ENCODE measurements at regions not wholly inside any gene's neighbourhood (a gene's known extent, or its start where the extent isn't known, plus 50 kb on each side); places are given as distances from the start of the nearest gene placed in this dataset.
"Not testable (repeated sequence)": the region's sequence is repeated elsewhere in the genome, so short reads cannot be mapped to it uniquely, and the experiment has no call there.

- no peaks in the 10 kb centered on the region for H3K4me1 ChIP-seq (ENCODE audit: control insufficient read depth, insufficient read depth, low read length)
- H3K9ac ChIP-seq (ENCODE audit: low read length) = no peak overlapping the region
- H3K27ac ChIP-seq (ENCODE audit: low read depth, low read length) = no peak overlapping the region
- no peaks in the 10 kb centered on the region for H3K36me3 ChIP-seq (ENCODE audit: control insufficient read depth, insufficient read depth, low read length)
- H3K4me3 ChIP-seq (ENCODE audit: low read length) = no peak overlapping the region
- H3K27me3 ChIP-seq (ENCODE audit: control insufficient read depth, insufficient read depth, low read length) = no peaks in the 10 kb centered on the region
These were observed 461.3 kb upstream of the FANCL start for GRCh38 chr2:58702302-58702885.

GRCh38 chr2:58701688-58702301 lies 460.7 kb upstream of the FANCL start:
- H3K36me3 ChIP-seq (ENCODE audit: control insufficient read depth, insufficient read depth, low read length) = no peaks in the 10 kb centered on the region
- no peak overlapping the region for H3K27ac ChIP-seq (ENCODE audit: low read depth, low read length)
- H3K27me3 ChIP-seq (ENCODE audit: control insufficient read depth, insufficient read depth, low read length) = no peaks in the 10 kb centered on the region
- H3K4me3 ChIP-seq (ENCODE audit: low read length) = no peak overlapping the region
- H3K4me1 ChIP-seq (ENCODE audit: control insufficient read depth, insufficient read depth, low read length) = no peaks in the 10 kb centered on the region
- H3K9ac ChIP-seq (ENCODE audit: low read length) = no peak overlapping the region

DNA sequence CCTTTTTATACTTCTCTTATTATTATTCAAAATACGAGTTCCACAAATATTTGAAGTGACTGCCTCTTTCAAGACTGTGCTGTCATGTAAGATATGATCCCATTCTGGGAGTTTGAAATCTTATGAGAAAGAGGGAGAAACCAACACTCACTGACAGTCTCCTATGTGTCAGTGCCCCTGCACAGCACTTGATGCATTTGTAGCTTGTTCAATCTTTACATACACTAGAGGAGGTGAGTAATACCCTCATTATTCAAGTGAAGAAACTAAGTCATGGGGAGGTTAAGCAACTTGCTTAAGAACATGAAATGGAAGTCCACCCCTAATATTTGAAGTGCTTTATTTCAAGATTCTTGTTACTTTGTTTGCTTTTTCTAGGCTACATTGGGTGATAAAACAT lies 459.5 kb upstream of the FANCL start:
- Histone ChIP-seq H3K27me3 (ENCODE audit: control insufficient read depth, insufficient read depth, low read length) (no peaks in the 10 kb centered on the region), H3K9ac (ENCODE audit: low read length) (no peak overlapping the region), H3K4me1 (ENCODE audit: control insufficient read depth, insufficient read depth, low read length) (no peaks in the 10 kb centered on the region), H3K36me3 (ENCODE audit: control insufficient read depth, insufficient read depth, low read length) (no peaks in the 10 kb centered on the region), H3K27ac (ENCODE audit: low read depth, low read length) (no peak overlapping the region), H3K4me3 (ENCODE audit: low read length) (no peak overlapping the region)

DNA sequence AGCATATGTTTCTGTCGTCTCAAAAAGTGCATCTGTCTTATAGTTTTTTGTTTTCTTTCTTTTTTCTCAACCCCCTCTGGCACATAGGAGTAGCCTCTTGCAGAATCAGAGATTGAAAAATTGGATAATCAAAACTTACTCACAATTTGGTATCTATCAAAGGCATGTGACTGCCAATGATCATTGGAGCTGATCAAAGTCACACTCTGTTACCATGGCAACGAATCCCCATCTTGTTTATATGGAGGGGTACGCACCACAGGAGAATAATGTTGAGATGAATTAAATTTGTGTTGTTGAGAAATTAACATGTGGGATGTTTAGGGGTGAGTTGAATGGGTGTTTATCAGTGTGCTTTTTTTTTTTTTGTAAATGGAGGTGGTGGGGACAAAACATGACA lies 458.3 kb upstream of the FANCL start:
- no peak overlapping the region for H3K4me3 ChIP-seq (ENCODE audit: low read length)

GRCh38 chr2:58698620-58699019 lies 457.5 kb upstream of the FANCL start:
- H3K4me3 ChIP-seq (ENCODE audit: low read length) = no peak overlapping the region
- H3K36me3 ChIP-seq (ENCODE audit: control insufficient read depth, insufficient read depth, low read length) = no peaks in the 10 kb centered on the region
- no peak overlapping the region for H3K27ac ChIP-seq (ENCODE audit: low read depth, low read length)
- H3K27me3 ChIP-seq (ENCODE audit: control insufficient read depth, insufficient read depth, low read length) = no peaks in the 10 kb centered on the region
- no peaks in the 10 kb centered on the region for H3K4me1 ChIP-seq (ENCODE audit: control insufficient read depth, insufficient read depth, low read length)
- no peak overlapping the region for H3K9ac ChIP-seq (ENCODE audit: low read length)

More for the DNA sequence above, 458.3 kb upstream of the FANCL start:
- Histone ChIP-seq H3K27ac (ENCODE audit: low read depth, low read length) (no peak overlapping the region), H3K4me1 (ENCODE audit: control insufficient read depth, insufficient read depth, low read length) (no peaks in the 10 kb centered on the region), H3K27me3 (ENCODE audit: control insufficient read depth, insufficient read depth, low read length) (no peaks in the 10 kb centered on the region), H3K36me3 (ENCODE audit: control insufficient read depth, insufficient read depth, low read length) (no peaks in the 10 kb centered on the region), H3K9ac (ENCODE audit: low read length) (no peak overlapping the region)

DNA sequence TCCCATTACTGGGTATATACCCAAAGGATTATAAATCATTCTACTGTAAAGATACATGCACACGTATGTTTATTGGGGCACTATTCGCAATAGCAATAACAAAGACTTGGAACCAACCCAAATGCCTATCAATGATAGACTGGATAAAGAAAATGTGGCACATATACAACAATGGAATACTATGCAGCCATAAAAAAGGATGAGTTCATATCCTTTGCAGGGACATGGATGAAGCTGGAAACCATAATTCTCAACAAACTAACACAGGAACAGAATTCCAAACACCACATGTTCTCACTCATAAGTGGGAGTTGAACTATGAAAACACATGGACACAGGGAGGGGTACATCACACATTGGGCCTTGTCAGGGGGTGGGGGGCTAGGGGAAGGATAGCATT lies 453.0 kb upstream of the FANCL start:
- not testable (repeated sequence) for H3K27me3 ChIP-seq (ENCODE audit: control insufficient read depth, insufficient read depth, low read length); H3K4me3 ChIP-seq (ENCODE audit: low read length); H3K4me1 ChIP-seq (ENCODE audit: control insufficient read depth, insufficient read depth, low read length); H3K27ac ChIP-seq (ENCODE audit: low read depth, low read length); H3K9ac ChIP-seq (ENCODE audit: low read length); H3K36me3 ChIP-seq (ENCODE audit: control insufficient read depth, insufficient read depth, low read length)

DNA sequence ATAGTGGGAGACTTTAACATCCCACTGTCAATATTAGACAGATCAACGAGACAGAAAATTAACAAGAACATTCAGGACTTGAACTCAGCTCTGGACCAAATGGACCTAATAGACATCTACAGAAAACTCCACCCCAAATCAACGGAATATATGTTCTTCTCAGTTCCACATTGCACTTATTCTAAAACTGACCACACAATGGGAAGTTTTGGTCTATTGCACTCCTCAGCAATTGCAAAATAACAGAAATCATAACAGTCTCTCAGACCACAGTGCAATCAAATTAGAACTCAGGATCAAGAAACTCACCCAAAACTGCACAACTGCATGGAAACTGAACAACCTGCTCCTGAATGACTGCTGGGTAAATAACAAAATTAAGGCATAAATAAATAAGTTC lies 449.9 kb upstream of the FANCL start:
- H3K4me1 ChIP-seq (ENCODE audit: control insufficient read depth, insufficient read depth, low read length); H3K27me3 ChIP-seq (ENCODE audit: control insufficient read depth, insufficient read depth, low read length); H3K4me3 ChIP-seq (ENCODE audit: low read length); H3K36me3 ChIP-seq (ENCODE audit: control insufficient read depth, insufficient read depth, low read length); H3K27ac ChIP-seq (ENCODE audit: low read depth, low read length); H3K9ac ChIP-seq (ENCODE audit: low read length): not testable (repeated sequence)

DNA sequence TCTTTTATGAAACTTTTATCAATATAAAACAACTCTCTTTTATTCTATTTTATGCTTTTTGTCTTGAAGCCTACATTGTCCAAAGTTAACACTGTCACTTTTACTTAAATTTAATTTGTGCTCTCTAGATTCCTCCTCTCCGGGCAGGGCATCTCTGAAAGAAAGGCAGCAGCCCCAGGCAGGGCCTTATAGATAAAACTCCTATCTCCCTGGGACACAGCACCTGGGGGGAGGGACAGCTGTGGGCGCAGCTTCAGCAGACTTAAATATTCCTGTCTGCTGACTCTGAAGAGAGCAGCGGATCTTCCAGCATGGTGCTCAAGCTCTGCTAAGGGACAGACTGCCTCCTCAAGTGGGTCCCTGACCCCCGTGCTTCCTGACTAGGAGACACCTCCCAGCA lies 447.7 kb upstream of the FANCL start:
- Histone ChIP-seq H3K9ac (ENCODE audit: low read length) (no peak overlapping the region), H3K4me1 (ENCODE audit: control insufficient read depth, insufficient read depth, low read length) (no peaks in the 10 kb centered on the region), H3K36me3 (ENCODE audit: control insufficient read depth, insufficient read depth, low read length) (no peaks in the 10 kb centered on the region), H3K27ac (ENCODE audit: low read depth, low read length) (no peak overlapping the region), H3K4me3 (ENCODE audit: low read length) (no peak overlapping the region), H3K27me3 (ENCODE audit: control insufficient read depth, insufficient read depth, low read length) (no peaks in the 10 kb centered on the region)

- Histone ChIP-seq H3K27ac (ENCODE audit: low read depth, low read length) (no peak overlapping the region), H3K4me3 (ENCODE audit: low read length) (no peak overlapping the region), H3K36me3 (ENCODE audit: control insufficient read depth, insufficient read depth, low read length) (no peaks in the 10 kb centered on the region), H3K9ac (ENCODE audit: low read length) (no peak overlapping the region), H3K27me3 (ENCODE audit: control insufficient read depth, insufficient read depth, low read length) (no peaks in the 10 kb centered on the region), H3K4me1 (ENCODE audit: control insufficient read depth, insufficient read depth, low read length) (no peaks in the 10 kb centered on the region)
These were observed 445.7 kb upstream of the FANCL start for GRCh38 chr2:58686776-58687175.

- Histone ChIP-seq H3K4me3 (ENCODE audit: low read length) (no peak overlapping the region), H3K27me3 (ENCODE audit: control insufficient read depth, insufficient read depth, low read length) (no peaks in the 10 kb centered on the region), H3K27ac (ENCODE audit: low read depth, low read length) (no peak overlapping the region), H3K4me1 (ENCODE audit: control insufficient read depth, insufficient read depth, low read length) (no peaks in the 10 kb centered on the region), H3K9ac (ENCODE audit: low read length) (no peak overlapping the region), H3K36me3 (ENCODE audit: control insufficient read depth, insufficient read depth, low read length) (no peaks in the 10 kb centered on the region)
These were observed 439.7 kb upstream of the FANCL start for GRCh38 chr2:58680755-58681310.

DNA sequence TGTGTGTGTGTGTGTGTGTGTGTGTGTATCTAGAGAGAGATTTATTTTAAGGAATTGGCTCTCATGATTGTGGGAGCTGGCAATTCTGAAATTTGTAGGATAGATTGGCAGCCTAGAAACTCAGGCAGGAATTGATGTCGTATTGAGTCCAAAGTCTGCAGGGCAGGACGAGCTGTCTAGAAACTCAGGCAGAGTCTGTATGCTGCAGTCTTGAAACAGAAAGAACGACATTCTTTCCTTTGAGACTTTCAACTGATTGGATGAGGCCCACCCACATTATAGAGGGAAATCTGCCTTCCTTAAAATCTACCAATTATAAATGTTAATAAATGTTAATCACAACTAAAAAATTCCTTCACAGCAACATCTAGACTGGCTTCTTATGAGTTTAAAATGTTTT lies 436.6 kb upstream of the FANCL start:
- Histone ChIP-seq H3K4me3 (ENCODE audit: low read length) (no peak overlapping the region), H3K27ac (ENCODE audit: low read depth, low read length) (no peak overlapping the region), H3K9ac (ENCODE audit: low read length) (no peak overlapping the region), H3K4me1 (ENCODE audit: control insufficient read depth, insufficient read depth, low read length) (no peaks in the 10 kb centered on the region), H3K36me3 (ENCODE audit: control insufficient read depth, insufficient read depth, low read length) (no peaks in the 10 kb centered on the region), H3K27me3 (ENCODE audit: control insufficient read depth, insufficient read depth, low read length) (no peaks in the 10 kb centered on the region)

DNA sequence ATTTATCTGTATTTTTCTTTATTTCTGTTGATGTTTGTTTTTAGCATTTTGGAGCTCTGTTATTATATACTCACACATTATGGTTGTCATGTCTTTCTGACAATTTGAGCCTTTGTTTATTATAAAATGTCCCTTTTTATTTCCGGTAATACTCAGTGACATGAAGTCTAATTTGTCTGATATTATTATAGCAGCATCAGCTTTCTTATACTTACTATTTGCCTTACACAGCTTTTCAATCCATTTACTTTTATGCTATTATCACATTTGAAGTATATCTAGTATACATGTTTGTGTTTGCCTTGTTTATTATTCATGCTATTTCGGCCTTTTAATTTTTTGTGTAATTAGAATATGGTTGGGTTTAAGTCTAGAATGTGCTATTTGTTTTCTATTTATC lies 430.6 kb upstream of the FANCL start:
- Histone ChIP-seq H3K27me3 (ENCODE audit: control insufficient read depth, insufficient read depth, low read length) (no peaks in the 10 kb centered on the region), H3K4me3 (ENCODE audit: low read length) (no peak overlapping the region), H3K4me1 (ENCODE audit: control insufficient read depth, insufficient read depth, low read length) (no peaks in the 10 kb centered on the region), H3K27ac (ENCODE audit: low read depth, low read length) (no peak overlapping the region), H3K36me3 (ENCODE audit: control insufficient read depth, insufficient read depth, low read length) (no peaks in the 10 kb centered on the region), H3K9ac (ENCODE audit: low read length) (no peak overlapping the region)

GRCh38 chr2:58669998-58670397 lies 428.9 kb upstream of the FANCL start:
- H3K27me3 ChIP-seq (ENCODE audit: control insufficient read depth, insufficient read depth, low read length) = no peaks in the 10 kb centered on the region
- H3K27ac ChIP-seq (ENCODE audit: low read depth, low read length) = no peak overlapping the region
- H3K4me3 ChIP-seq (ENCODE audit: low read length) = no peak overlapping the region
- H3K4me1 ChIP-seq (ENCODE audit: control insufficient read depth, insufficient read depth, low read length) = no peaks in the 10 kb centered on the region
- H3K9ac ChIP-seq (ENCODE audit: low read length) = no peak overlapping the region
- no peaks in the 10 kb centered on the region for H3K36me3 ChIP-seq (ENCODE audit: control insufficient read depth, insufficient read depth, low read length)

All from rectal smooth muscle tissue (tissue), 1 donor.